ENCODE measurements at regions not wholly inside any gene's neighbourhood (a gene's known extent, or its start where the extent isn't known, plus 50 kb on each side); places are given as distances from the start of the nearest gene placed in this dataset.

- H3K9me3 ChIP-seq (replicated peaks in 1 of 3): no peaks in the 10 kb centered on the region
- H3K27me3 ChIP-seq: no peaks in the 10 kb centered on the region
- DNase-seq: peak in 1 of 7 donors; percentile 4
- H3K4me1 ChIP-seq (replicated peaks in 1 of 2): no peaks in the 10 kb centered on the region
- no peak for TF ChIP-seq CTCF (IDR thresholded peaks at IDR 0.05)
- no peak for TF ChIP-seq POLR2A (IDR thresholded peaks at IDR 0.05)
- no peak overlapping the region for H3K4me3 ChIP-seq
- no peaks in the 10 kb centered on the region for H3K36me3 ChIP-seq (replicated peaks in 1 of 2)
- WGBS, 4 donors: 74 to 82% (median 79%) methylated on average over 7 of the region's 7 CpGs
- intact Hi-C loops (cut with DNase I): no loop called here
- no peak overlapping the region for H3K27ac ChIP-seq
These were observed 1359.1 kb upstream of the ADGRL2 start for GRCh38 chr1:80441664-80442063.

- TF ChIP-seq CTCF (IDR thresholded peaks at IDR 0.05) (no peak), POLR2A (IDR thresholded peaks at IDR 0.05) (no peak)
- no peaks in the 10 kb centered on the region for H3K36me3 ChIP-seq (replicated peaks in 1 of 2)
- no peaks in the 10 kb centered on the region for H3K4me1 ChIP-seq (replicated peaks in 1 of 2)
- no peak overlapping the region for H3K4me3 ChIP-seq
- H3K27me3 ChIP-seq: no peaks in the 10 kb centered on the region
- 82 to 90% (median 88%) methylated on average over 1 of the region's 1 CpG for WGBS, 4 donors
- no peaks in the 10 kb centered on the region for H3K9me3 ChIP-seq (replicated peaks in 1 of 3)
- intact Hi-C loops (cut with DNase I): no loop called here
- no peak overlapping the region for H3K27ac ChIP-seq
- DNase-seq: no peak
These were observed 1363.9 kb upstream of the ADGRL2 start for GRCh38 chr1:80436851-80437250.

GRCh38 chr1:80427881-80428280, 1372.9 kb upstream of the ADGRL2 start:
- Histone ChIP-seq H3K36me3 (replicated peaks in 1 of 2) (no peaks in the 10 kb centered on the region), H3K27me3 (no peaks in the 10 kb centered on the region), H3K4me1 (replicated peaks in 1 of 2) (no peaks in the 10 kb centered on the region), H3K4me3 (no peak overlapping the region), H3K27ac (no peak overlapping the region), H3K9me3 (replicated peaks in 1 of 3) (no peaks in the 10 kb centered on the region)
- no peak for DNase-seq
- WGBS, 4 donors: 93 to 97% (median 96%) methylated on average over 3 of the region's 3 CpGs
- intact Hi-C loops (cut with DNase I): no loop called here
- no peak for TF ChIP-seq POLR2A (IDR thresholded peaks at IDR 0.05)
- no peak for TF ChIP-seq CTCF (IDR thresholded peaks at IDR 0.05)

- WGBS, 4 donors: 78 to 93% (median 88%) methylated on average over 1 of the region's 1 CpG
- intact Hi-C loops (cut with DNase I): no loop called here
- no peak overlapping the region for H3K4me3 ChIP-seq
- H3K9me3 ChIP-seq (replicated peaks in 1 of 3): no peaks in the 10 kb centered on the region
- no peaks in the 10 kb centered on the region for H3K27me3 ChIP-seq
- TF ChIP-seq CTCF (IDR thresholded peaks at IDR 0.05): no peak
- TF ChIP-seq POLR2A (IDR thresholded peaks at IDR 0.05): no peak
- H3K27ac ChIP-seq: no peak overlapping the region
- no peaks in the 10 kb centered on the region for H3K36me3 ChIP-seq (replicated peaks in 1 of 2)
- no peak for DNase-seq
- no peaks in the 10 kb centered on the region for H3K4me1 ChIP-seq (replicated peaks in 1 of 2)
These were observed 1376.5 kb upstream of the ADGRL2 start for GRCh38 chr1:80424249-80424648.

Data from adrenal gland (tissue), 9 donors.